ENCODE measurements at regions not wholly inside any gene's neighbourhood (a gene's known extent, or its start where the extent isn't known, plus 50 kb on each side); places are given as distances from the start of the nearest gene placed in this dataset.
A peak's percentile ranks its signal among the peaks of the same experiment; 100 is the strongest.
"Not testable (repeated sequence)": the region's sequence is repeated elsewhere in the genome, so short reads cannot be mapped to it uniquely, and the experiment has no call there.

- Histone ChIP-seq H3K9me3 (ENCODE audit: control insufficient read depth, insufficient read depth, low read length) (no peaks in the 10 kb centered on the region), H3K27me3 (ENCODE audit: control insufficient read depth, insufficient read depth, low read length) (no peaks in the 10 kb centered on the region), H3K36me3 (ENCODE audit: control insufficient read depth, insufficient read depth, low read length) (no peaks in the 10 kb centered on the region), H3K4me1 (ENCODE audit: control insufficient read depth, insufficient read depth, low read length) (peaks cover 9% of the 10 kb centered on the region), H3K27ac (ENCODE audit: low read depth, low read length) (no peak overlapping the region), H3K4me3 (ENCODE audit: low read depth, low read length) (no peak overlapping the region)
- peak in 1 of 6 donors; percentile 49 for DNase-seq (ENCODE audit: low read depth in 4 of 6, low spot score in 6 of 6)
- WGBS (ENCODE audit: insufficient coverage): 95% methylated on average over 6 of the region's 7 CpGs
Measured at GRCh38 chr10:121133901-121134300, 282.7 kb downstream of the WDR11 start.

DNA sequence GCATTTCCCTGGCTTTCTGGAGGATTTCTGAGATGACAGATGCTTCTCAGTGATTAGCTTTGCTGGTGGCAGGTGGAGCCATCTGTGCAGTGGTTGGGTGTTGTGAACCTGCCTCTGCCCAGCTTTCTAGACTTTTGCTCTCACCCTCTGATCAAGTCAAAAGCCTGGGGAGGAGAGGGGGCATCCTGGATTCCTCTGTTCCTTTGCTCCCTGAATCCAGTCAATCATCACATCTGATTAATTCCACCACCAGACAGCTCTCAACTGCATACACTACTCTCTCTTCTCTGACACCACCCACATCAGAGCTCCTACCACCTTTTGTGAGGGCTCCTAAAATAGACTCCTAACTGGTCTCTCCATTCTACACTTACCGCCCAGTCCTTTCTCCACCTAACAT is 283.5 kb downstream of the WDR11 start:
- no peaks in the 10 kb centered on the region for H3K9me3 ChIP-seq (ENCODE audit: control insufficient read depth, insufficient read depth, low read length)
- no CpG with 5 or more reads among the region's 1 CpG for WGBS (ENCODE audit: insufficient coverage)
- H3K36me3 ChIP-seq (ENCODE audit: control insufficient read depth, insufficient read depth, low read length): no peaks in the 10 kb centered on the region
- no peak overlapping the region for H3K4me3 ChIP-seq (ENCODE audit: low read depth, low read length)
- no peak for DNase-seq (ENCODE audit: low read depth in 4 of 6, low spot score in 6 of 6)
- H3K27me3 ChIP-seq (ENCODE audit: control insufficient read depth, insufficient read depth, low read length): no peaks in the 10 kb centered on the region
- H3K27ac ChIP-seq (ENCODE audit: low read depth, low read length): no peak overlapping the region
- H3K4me1 ChIP-seq (ENCODE audit: control insufficient read depth, insufficient read depth, low read length): peaks cover 9% of the 10 kb centered on the region

DNA sequence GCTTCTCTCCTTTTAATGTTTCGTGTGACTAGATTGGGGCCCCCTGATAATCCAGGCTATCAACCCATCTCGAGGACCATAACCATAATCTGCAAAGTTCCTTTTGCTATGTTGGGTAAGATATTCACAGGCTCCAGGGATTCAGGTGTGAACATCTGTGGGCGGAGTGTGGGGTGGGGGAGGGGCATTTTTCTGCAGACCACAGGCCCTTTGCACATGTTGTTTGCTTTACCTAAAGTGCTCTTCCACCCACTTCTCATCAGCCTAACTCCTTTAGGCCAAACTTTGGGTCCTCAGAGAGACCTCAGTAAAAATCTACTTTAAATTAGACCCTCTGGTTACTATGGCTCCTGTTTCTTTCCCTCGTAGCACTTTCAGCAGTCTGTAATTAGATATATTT is 284.4 kb downstream of the WDR11 start:
- WGBS (ENCODE audit: insufficient coverage): 100% methylated on average over 1 of the region's 4 CpGs
- H3K4me1 ChIP-seq (ENCODE audit: control insufficient read depth, insufficient read depth, low read length): peaks cover 9% of the 10 kb centered on the region

DNA sequence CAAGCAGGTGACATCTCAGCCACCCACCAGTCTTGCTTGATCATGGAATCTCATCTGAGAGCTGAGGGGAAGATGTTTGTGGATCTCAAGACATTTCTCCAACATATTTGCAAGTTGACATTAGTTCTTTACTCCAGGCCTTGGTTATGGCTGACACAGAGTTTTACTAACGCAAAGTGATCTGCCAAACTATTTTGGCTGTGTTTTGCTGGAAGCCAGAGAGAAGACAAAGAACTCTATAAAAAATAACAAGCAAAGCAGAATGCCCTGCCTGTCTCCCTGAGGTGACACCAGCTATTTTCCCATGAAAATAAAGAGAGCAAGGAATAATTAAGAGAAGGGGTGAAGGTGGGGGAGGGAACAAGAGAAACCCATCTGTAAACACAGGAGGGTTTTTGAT is 286.4 kb downstream of the WDR11 start:
- no peaks in the 10 kb centered on the region for H3K27me3 ChIP-seq (ENCODE audit: control insufficient read depth, insufficient read depth, low read length)
- H3K4me1 ChIP-seq (ENCODE audit: control insufficient read depth, insufficient read depth, low read length): no peaks in the 10 kb centered on the region
- no peaks in the 10 kb centered on the region for H3K36me3 ChIP-seq (ENCODE audit: control insufficient read depth, insufficient read depth, low read length)
- no peaks in the 10 kb centered on the region for H3K9me3 ChIP-seq (ENCODE audit: control insufficient read depth, insufficient read depth, low read length)
- WGBS (ENCODE audit: insufficient coverage): 40% methylated on average over 1 of the region's 1 CpG
- no peak overlapping the region for H3K4me3 ChIP-seq (ENCODE audit: low read depth, low read length)
- no peak overlapping the region for H3K27ac ChIP-seq (ENCODE audit: low read depth, low read length)
- peak in 1 of 6 donors; percentile 56 for DNase-seq (ENCODE audit: low read depth in 4 of 6, low spot score in 6 of 6)

More for the DNA sequence above, 284.4 kb downstream of the WDR11 start:
- no peak overlapping the region for H3K4me3 ChIP-seq (ENCODE audit: low read depth, low read length)
- no peak overlapping the region for H3K27ac ChIP-seq (ENCODE audit: low read depth, low read length)
- no peaks in the 10 kb centered on the region for H3K9me3 ChIP-seq (ENCODE audit: control insufficient read depth, insufficient read depth, low read length)
- H3K36me3 ChIP-seq (ENCODE audit: control insufficient read depth, insufficient read depth, low read length): no peaks in the 10 kb centered on the region
- H3K27me3 ChIP-seq (ENCODE audit: control insufficient read depth, insufficient read depth, low read length): no peaks in the 10 kb centered on the region
- no peak for DNase-seq (ENCODE audit: low read depth in 4 of 6, low spot score in 6 of 6)

GRCh38 chr10:121138112-121138860 is 287.1 kb downstream of the WDR11 start:
- WGBS (ENCODE audit: insufficient coverage): 53% methylated on average over 8 of the region's 13 CpGs

GRCh38 chr10:121138918-121139317 is 287.8 kb downstream of the WDR11 start:
- WGBS (ENCODE audit: insufficient coverage): no CpG with 5 or more reads among the region's 4 CpGs
- Histone ChIP-seq H3K36me3 (ENCODE audit: control insufficient read depth, insufficient read depth, low read length) (no peaks in the 10 kb centered on the region), H3K4me3 (ENCODE audit: low read depth, low read length) (no peak overlapping the region), H3K4me1 (ENCODE audit: control insufficient read depth, insufficient read depth, low read length) (no peaks in the 10 kb centered on the region), H3K9me3 (ENCODE audit: control insufficient read depth, insufficient read depth, low read length) (peaks cover 2% of the 10 kb centered on the region), H3K27me3 (ENCODE audit: control insufficient read depth, insufficient read depth, low read length) (no peaks in the 10 kb centered on the region), H3K27ac (ENCODE audit: low read depth, low read length) (no peak overlapping the region)
- DNase-seq (ENCODE audit: low read depth in 4 of 6, low spot score in 6 of 6): peak in 1 of 6 donors; percentile 51

More at GRCh38 chr10:121138112-121138860, 287.1 kb downstream of the WDR11 start:
- Histone ChIP-seq H3K4me1 (ENCODE audit: control insufficient read depth, insufficient read depth, low read length) (no peaks in the 10 kb centered on the region), H3K9me3 (ENCODE audit: control insufficient read depth, insufficient read depth, low read length) (no peaks in the 10 kb centered on the region), H3K27me3 (ENCODE audit: control insufficient read depth, insufficient read depth, low read length) (no peaks in the 10 kb centered on the region), H3K36me3 (ENCODE audit: control insufficient read depth, insufficient read depth, low read length) (no peaks in the 10 kb centered on the region), H3K27ac (ENCODE audit: low read depth, low read length) (no peak overlapping the region), H3K4me3 (ENCODE audit: low read depth, low read length) (no peak overlapping the region)
- peak in 2 of 6 donors; percentile 70 to 72 for DNase-seq (ENCODE audit: low read depth in 4 of 6, low spot score in 6 of 6)

DNA sequence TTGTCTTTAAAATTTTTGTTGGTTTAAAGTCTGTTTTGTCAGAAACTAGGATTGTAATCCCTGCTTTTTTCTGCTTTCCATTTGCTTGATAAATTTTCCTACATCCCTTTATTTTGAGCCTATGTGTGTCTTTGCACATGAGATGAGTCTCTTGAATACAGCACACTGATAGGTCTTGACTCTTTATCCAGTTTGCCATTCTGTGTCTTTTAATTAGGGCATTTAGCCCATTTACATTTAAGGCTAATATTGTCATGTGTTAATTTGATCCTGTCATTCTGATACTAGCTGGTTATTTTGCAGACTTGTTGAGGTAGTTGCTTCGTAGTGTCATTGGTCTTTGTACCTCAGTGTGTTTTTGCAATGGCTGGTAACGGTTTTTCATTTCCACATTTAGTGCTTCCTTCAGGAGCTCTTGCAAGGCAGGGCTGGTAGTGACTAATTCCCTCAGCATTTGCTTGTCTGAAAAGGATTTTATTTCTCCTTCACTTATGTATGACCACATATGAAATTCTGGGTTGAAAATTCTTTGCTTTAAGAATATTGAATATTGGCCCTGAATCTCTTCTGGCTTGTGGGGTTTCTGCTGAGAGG is 294.7 kb downstream of the WDR11 start:
- DNase-seq (ENCODE audit: low read depth in 4 of 6, low spot score in 6 of 6); H3K9me3 ChIP-seq (ENCODE audit: control insufficient read depth, insufficient read depth, low read length); H3K27ac ChIP-seq (ENCODE audit: low read depth, low read length); H3K4me1 ChIP-seq (ENCODE audit: control insufficient read depth, insufficient read depth, low read length); H3K27me3 ChIP-seq (ENCODE audit: control insufficient read depth, insufficient read depth, low read length); H3K4me3 ChIP-seq (ENCODE audit: low read depth, low read length); H3K36me3 ChIP-seq (ENCODE audit: control insufficient read depth, insufficient read depth, low read length): not testable (repeated sequence)
- WGBS (ENCODE audit: insufficient coverage): 0% methylated on average over 1 of the region's 2 CpGs

- WGBS (ENCODE audit: insufficient coverage): 93% methylated on average over 13 of the region's 13 CpGs
- no peaks in the 10 kb centered on the region for H3K4me1 ChIP-seq (ENCODE audit: control insufficient read depth, insufficient read depth, low read length)
- H3K36me3 ChIP-seq (ENCODE audit: control insufficient read depth, insufficient read depth, low read length): no peaks in the 10 kb centered on the region
- DNase-seq (ENCODE audit: low read depth in 4 of 6, low spot score in 6 of 6): no peak
- no peak overlapping the region for H3K27ac ChIP-seq (ENCODE audit: low read depth, low read length)
- H3K4me3 ChIP-seq (ENCODE audit: low read depth, low read length): no peak overlapping the region
- H3K27me3 ChIP-seq (ENCODE audit: control insufficient read depth, insufficient read depth, low read length): no peaks in the 10 kb centered on the region
- H3K9me3 ChIP-seq (ENCODE audit: control insufficient read depth, insufficient read depth, low read length): peaks cover 3% of the 10 kb centered on the region
Measured at GRCh38 chr10:121148921-121149320, 297.8 kb downstream of the WDR11 start.

DNA sequence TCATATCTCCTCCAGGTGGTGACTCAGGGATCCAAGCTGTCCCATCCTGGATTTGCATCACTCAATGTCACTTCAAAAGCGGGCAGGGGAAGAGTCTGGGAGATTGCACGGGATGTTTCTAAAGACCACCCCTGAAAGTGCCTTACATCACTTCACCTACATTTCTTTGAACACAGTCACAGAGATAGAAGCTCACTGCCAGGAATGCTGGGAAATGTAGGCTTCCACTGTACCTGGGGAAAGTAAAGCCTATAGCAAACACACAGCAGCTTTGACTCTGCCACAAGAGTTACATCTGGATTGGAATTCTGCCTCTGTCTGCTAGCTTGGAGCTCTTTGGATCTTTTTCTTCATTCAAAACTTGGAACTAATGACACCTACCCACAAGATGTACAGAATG is 300.9 kb downstream of the WDR11 start:
- no peaks in the 10 kb centered on the region for H3K9me3 ChIP-seq (ENCODE audit: control insufficient read depth, insufficient read depth, low read length)
- no peak overlapping the region for H3K4me3 ChIP-seq (ENCODE audit: low read depth, low read length)
- no peaks in the 10 kb centered on the region for H3K27me3 ChIP-seq (ENCODE audit: control insufficient read depth, insufficient read depth, low read length)
- no peak overlapping the region for H3K27ac ChIP-seq (ENCODE audit: low read depth, low read length)
- peaks cover 8% of the 10 kb centered on the region for H3K4me1 ChIP-seq (ENCODE audit: control insufficient read depth, insufficient read depth, low read length)
- no peak for DNase-seq (ENCODE audit: low read depth in 4 of 6, low spot score in 6 of 6)
- no peaks in the 10 kb centered on the region for H3K36me3 ChIP-seq (ENCODE audit: control insufficient read depth, insufficient read depth, low read length)
- no CpG with 5 or more reads among the region's 2 CpGs for WGBS (ENCODE audit: insufficient coverage)

DNA sequence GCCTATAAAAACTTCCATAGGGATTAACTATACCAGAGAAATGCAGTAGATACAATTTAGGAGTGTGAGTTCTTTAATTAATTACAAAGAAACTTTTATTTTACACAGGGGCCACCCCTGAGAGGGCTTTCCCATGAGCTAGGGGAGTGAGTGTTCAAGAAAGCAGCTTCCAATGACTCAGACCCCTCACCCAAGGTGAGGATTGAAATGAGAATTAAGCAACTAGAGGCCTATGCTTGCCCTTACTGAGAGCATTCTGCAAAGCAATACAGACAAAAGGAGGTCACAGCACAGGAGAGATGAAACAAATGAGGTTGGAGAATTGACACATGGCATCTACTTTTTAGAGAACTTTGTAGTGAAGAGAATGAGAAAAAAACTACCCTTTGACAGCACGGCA is 301.8 kb downstream of the WDR11 start:
- Histone ChIP-seq H3K4me3 (ENCODE audit: low read depth, low read length) (no peak overlapping the region), H3K36me3 (ENCODE audit: control insufficient read depth, insufficient read depth, low read length) (no peaks in the 10 kb centered on the region), H3K27ac (ENCODE audit: low read depth, low read length) (no peak overlapping the region), H3K4me1 (ENCODE audit: control insufficient read depth, insufficient read depth, low read length) (peaks cover 8% of the 10 kb centered on the region), H3K9me3 (ENCODE audit: control insufficient read depth, insufficient read depth, low read length) (no peaks in the 10 kb centered on the region), H3K27me3 (ENCODE audit: control insufficient read depth, insufficient read depth, low read length) (no peaks in the 10 kb centered on the region)
- peak in 1 of 6 donors; percentile 41 for DNase-seq (ENCODE audit: low read depth in 4 of 6, low spot score in 6 of 6)
- WGBS (ENCODE audit: insufficient coverage): 57% methylated on average over 1 of the region's 1 CpG
